K562 (cell line): ENCODE measurements at regions not wholly inside any gene's neighbourhood (a gene's known extent, or its start where the extent isn't known, plus 50 kb on each side); places are given as distances from the start of the nearest gene placed in this dataset.

Experiments used
- ARID2 ChIP-seq: fragments of 450-650 bp; IDR thresholded peaks from 2 replicates; pipeline ENCODE4 v1.6.1; 2017; ENCODE audit warnings: antibody characterized with exemption, mild to moderate bottlenecking
- ARNT ChIP-seq, 2 experiments: fragments of 450-650 bp; IDR thresholded peaks; 2 replicates each; pipeline ENCODE4 v1.6.1; 2016; ENCODE audit warnings: mild to moderate bottlenecking in 1 of 2
- ATF2 ChIP-seq: sonication (generic); formaldehyde crosslinking; IDR thresholded peaks from 2 replicates; pipeline ENCODE4 v1.8.1; 2022; ENCODE audit warnings: missing genetic modification reagents
- CSDE1 ChIP-seq, 2 experiments: fragments of 450-650 bp; IDR thresholded peaks; 2 replicates each; pipeline ENCODE4 v1.6.1; 2016; ENCODE audit warnings: mild to moderate bottlenecking in 1 of 2
- DDX20 ChIP-seq: fragments of 450-650 bp; IDR thresholded peaks from 2 replicates; pipeline ENCODE4 v1.6.1; 2016; ENCODE audit warnings: missing genetic modification characterization, low read depth, mild to moderate bottlenecking, missing compliant biosample characterization, moderate library complexity
- DNMT1 ChIP-seq: fragments of 450-650 bp; IDR thresholded peaks from 2 replicates; pipeline ENCODE4 v1.6.1; 2016; ENCODE audit warnings: antibody characterized with exemption, mild to moderate bottlenecking
- EWSR1 ChIP-seq: fragments of 450-650 bp; IDR thresholded peaks from 2 replicates; pipeline ENCODE4 v1.6.1; 2018; ENCODE audit warnings: borderline replicate concordance, mild to moderate bottlenecking, low read depth, moderate library complexity; ENCODE audit not compliant: partially characterized antibody
- FOXA3 ChIP-seq, 2 experiments: fragments of 450-650 bp in 1 of 2; sonication (generic) in 1 of 2; formaldehyde crosslinking; IDR thresholded peaks in 1 of 2; conservative IDR thresholded peaks in 1 of 2; 2 replicates each; pipeline versions ENCODE4 v1.4.0 to v1.8.0; 2020 to 2022; ENCODE audit warnings: mild to moderate bottlenecking in 2 of 2, missing genetic modification reagents in 1 of 2
- FOXK1 ChIP-seq: sonication (generic); formaldehyde crosslinking; IDR thresholded peaks from 2 replicates; pipeline ENCODE4 v1.8.0; 2022; ENCODE audit warnings: missing genetic modification reagents, mild to moderate bottlenecking, borderline replicate concordance
- GTF2F1 ChIP-seq: IDR thresholded peaks from 2 replicates; pipeline ENCODE4 v1.6.1; 2011; ENCODE audit warnings: low read depth, low read length, improper control_type of control experiment
- KLF16 ChIP-seq: IDR thresholded peaks from 2 replicates; pipeline ENCODE4 v1.6.1; 2016; ENCODE audit warnings: antibody characterized with exemption
- MEIS2 ChIP-seq: fragments of 450-650 bp; IDR thresholded peaks from 2 replicates; pipeline ENCODE4 v1.6.1; 2014; ENCODE audit warnings: mild to moderate bottlenecking; ENCODE audit not compliant: partially characterized antibody
- MXI1 ChIP-seq: IDR thresholded peaks from 2 replicates; pipeline ENCODE4 v1.6.1; 2011; ENCODE audit warnings: low read depth, mild to moderate bottlenecking, improper control_type of control experiment, low read length
- MYBL2 ChIP-seq, 2 experiments: fragments of 450-650 bp in 1 of 2; sonication (generic) in 1 of 2; formaldehyde crosslinking in 1 of 2; IDR thresholded peaks; 2 replicates each; pipeline versions ENCODE4 v1.6.1 to v1.8.1; 2017 to 2022; ENCODE audit warnings: borderline replicate concordance in 1 of 2, inconsistent platforms in 1 of 2, low read depth in 1 of 2, mild to moderate bottlenecking in 1 of 2, missing genetic modification reagents in 1 of 2, moderate library complexity in 1 of 2
- NCOA4 ChIP-seq: fragments of 450-650 bp; IDR thresholded peaks from 2 replicates; pipeline ENCODE4 v1.6.1; 2018; ENCODE audit warnings: mild to moderate bottlenecking; ENCODE audit not compliant: partially characterized antibody
- NCOR1 ChIP-seq: fragments of 450-650 bp; IDR thresholded peaks from 2 replicates; pipeline ENCODE4 v1.6.1; 2016; ENCODE audit warnings: mild to moderate bottlenecking, moderate library complexity
- TCF3 ChIP-seq: sonication (generic); formaldehyde crosslinking; IDR thresholded peaks from 2 replicates; pipeline ENCODE4 v1.4.0; 2020; ENCODE audit warnings: mild to moderate bottlenecking, missing genetic modification reagents
- TEAD1 ChIP-seq, 2 experiments: fragments of 450-650 bp in 1 of 2; sonication (generic) in 1 of 2; formaldehyde crosslinking; IDR thresholded peaks; 2 replicates each; pipeline versions ENCODE4 v1.4.0 to v1.8.0; 2020 to 2022; ENCODE audit warnings: mild to moderate bottlenecking in 2 of 2, missing genetic modification reagents in 1 of 2
- THRA ChIP-seq: fragments of 450-650 bp; IDR thresholded peaks from 2 replicates; pipeline ENCODE4 v1.6.1; 2017; ENCODE audit warnings: mild to moderate bottlenecking, moderate library complexity
- TRIM25 ChIP-seq: fragments of 450-650 bp; IDR thresholded peaks from 2 replicates; pipeline ENCODE4 v1.7.0; 2016; ENCODE audit warnings: borderline replicate concordance
- ZNF253 ChIP-seq: fragments of 250-450 bp; sonication (Bioruptor Pico); conservative IDR thresholded peaks from 2 replicates; pipeline ENCODE4 v1.6.1; 2021; ENCODE audit warnings: mild to moderate bottlenecking
- ZNF408 ChIP-seq: fragments of 250-450 bp; sonication (Bioruptor Pico); IDR thresholded peaks from 2 replicates; pipeline ENCODE4 v1.4.0; 2020; ENCODE audit warnings: low read depth, mild to moderate bottlenecking, moderate library complexity
- ZNF41 ChIP-seq: fragments of 250-450 bp; sonication (Bioruptor Pico); conservative IDR thresholded peaks from 2 replicates; pipeline ENCODE4 v1.4.0; 2020; ENCODE audit warnings: mild to moderate bottlenecking
- ZNF551 ChIP-seq: fragments of 250-450 bp; sonication (Bioruptor Pico); IDR thresholded peaks from 2 replicates; pipeline ENCODE4 v1.5.0; 2021; ENCODE audit warnings: mild to moderate bottlenecking, moderate library complexity
- ZNF77 ChIP-seq: fragments of 250-450 bp; sonication (Bioruptor Pico); IDR thresholded peaks from 2 replicates; pipeline ENCODE4 v1.5.0; 2020

- TF ChIP-seq NCOA4 (no peak), ATF2 (CRISPR knock-in tag) (no peak), EWSR1 (no peak), DDX20 (tag) (no peak), DNMT1 (no peak), FOXA3 (CRISPR knock-in tag; conservative IDR thresholded peaks at IDR 0.05 in 1 of 2, IDR thresholded peaks at IDR 0.05 in 1 of 2) (peak; percentile 88 to 90; a peak in 3 of 4 replicates), ZNF77 (CRISPR knock-in tag) (no peak), MXI1 (no peak; the same call in 1 of the 2 replicates), MYBL2 (IDR thresholded peaks at IDR 0.05; ENCODE audit: low read depth) (no peak), MYBL2 (CRISPR knock-in tag; IDR thresholded peaks at IDR 0.05; ENCODE audit: borderline replicate concordance) (no peak), ARNT (IDR thresholded peaks at IDR 0.05) (no peak), ZNF41 (no peak), KLF16 (peak; percentile 91), GTF2F1 (no peak), CSDE1 (IDR thresholded peaks at IDR 0.05) (no peak), TRIM25 (no peak), MEIS2 (peak; percentile 65), ARID2 (no peak), TEAD1 (CRISPR knock-in tag; IDR thresholded peaks at IDR 0.05) (peak; percentile 89 to 98), ZNF253 (CRISPR knock-in tag) (no peak), NCOR1 (peak; percentile 88), THRA (no peak), ZNF408 (CRISPR knock-in tag) (no peak), ZNF551 (no peak), TCF3 (CRISPR knock-in tag) (peak; percentile 96), FOXK1 (no peak)
Measured at GRCh38 chr6:105896052-105896820, 189.9 kb upstream of the PRDM1 start (continued).
